Testis (tissue), 2 donors: ENCODE measurements at regions not wholly inside any gene's neighbourhood (a gene's known extent, or its start where the extent isn't known, plus 50 kb on each side); places are given as distances from the start of the nearest gene placed in this dataset.

Experiments used
- DNase-seq: peaks from one replicate; pipeline ENCODE4 v3.0.0-alpha.2; 2019
- H3K27ac ChIP-seq, 2 donors: fragments of 200-600 bp; sonication (generic); one replicate each; pipeline ENCODE4 v1.5.1; 2019
- H3K27me3 ChIP-seq: fragments of 200-600 bp; sonication (generic); one replicate; pipeline ENCODE4 v1.5.1; 2019
- H3K36me3 ChIP-seq: fragments of 200-600 bp; sonication (generic); one replicate; pipeline ENCODE4 v1.5.1; 2017; ENCODE audit warnings: low read depth; ENCODE audit errors: missing control alignments
- H3K4me1 ChIP-seq: fragments of 200-600 bp; sonication (generic); one replicate; pipeline ENCODE4 v1.5.1; 2019
- H3K4me3 ChIP-seq, 2 donors: fragments of 200-600 bp; sonication (generic); one replicate each; pipeline ENCODE4 v1.5.1; 2017 to 2019
- H3K9me3 ChIP-seq: fragments of 200-600 bp; sonication (generic); one replicate; pipeline ENCODE4 v1.5.1; 2017
- POLR2A ChIP-seq: fragments of 450-650 bp; IDR thresholded peaks from one replicate; pipeline ENCODE4 v1.6.1; 2017; ENCODE audit warnings: antibody characterized with exemption, mild to moderate bottlenecking, moderate library complexity
- WGBS, 2 donors: methylation state at CpG; one replicate each; pipeline ENCODE4 v1.1.5; 2018; 5-methylcytosine and 5-hydroxymethylcytosine counted together
- intact Hi-C: fragments of 100-400 bp; cut with DNase I; formaldehyde crosslinking; loops from one replicate; pipeline ENCODE4 v1.15.1; 2023; ENCODE audit warnings: low total_unique reads
- TF ChIP-seq, protein P1 (sequence below), 3 experiments: fragments of 450-650 bp in 2 of 3; fragments of 200-600 bp in 1 of 3; sonication (generic) in 1 of 3; IDR thresholded peaks; one replicate each; pipeline ENCODE4 v1.5.1; 2016 to 2019; ENCODE audit warnings: antibody characterized with exemption in 3 of 3, mild to moderate bottlenecking in 2 of 3, moderate library complexity in 1 of 3

DNA sequence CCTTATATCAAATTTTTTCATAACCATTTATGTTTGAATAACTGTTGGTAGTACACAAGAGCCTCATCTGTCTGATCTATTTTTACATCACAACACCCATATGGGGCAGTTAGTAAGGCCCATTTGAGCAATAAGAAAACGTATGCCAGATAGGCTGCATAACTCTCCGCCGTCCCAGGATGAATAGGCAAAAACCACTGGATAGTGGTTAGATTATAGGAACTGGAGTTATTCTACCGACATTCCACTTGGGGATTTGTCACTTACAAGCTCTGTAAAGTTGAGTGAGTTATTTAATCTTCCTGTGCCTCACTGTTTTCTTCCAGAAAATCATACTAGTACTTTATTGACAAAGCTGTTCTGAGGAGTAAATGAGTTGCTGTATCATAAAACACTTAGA is 881.9 kb downstream of the QKI start:
- WGBS, 2 donors: 92 to 95% methylated on average over 4 of the region's 4 CpGs
- TF ChIP-seq POLR2A: no peak
- TF ChIP-seq, protein P1, sequence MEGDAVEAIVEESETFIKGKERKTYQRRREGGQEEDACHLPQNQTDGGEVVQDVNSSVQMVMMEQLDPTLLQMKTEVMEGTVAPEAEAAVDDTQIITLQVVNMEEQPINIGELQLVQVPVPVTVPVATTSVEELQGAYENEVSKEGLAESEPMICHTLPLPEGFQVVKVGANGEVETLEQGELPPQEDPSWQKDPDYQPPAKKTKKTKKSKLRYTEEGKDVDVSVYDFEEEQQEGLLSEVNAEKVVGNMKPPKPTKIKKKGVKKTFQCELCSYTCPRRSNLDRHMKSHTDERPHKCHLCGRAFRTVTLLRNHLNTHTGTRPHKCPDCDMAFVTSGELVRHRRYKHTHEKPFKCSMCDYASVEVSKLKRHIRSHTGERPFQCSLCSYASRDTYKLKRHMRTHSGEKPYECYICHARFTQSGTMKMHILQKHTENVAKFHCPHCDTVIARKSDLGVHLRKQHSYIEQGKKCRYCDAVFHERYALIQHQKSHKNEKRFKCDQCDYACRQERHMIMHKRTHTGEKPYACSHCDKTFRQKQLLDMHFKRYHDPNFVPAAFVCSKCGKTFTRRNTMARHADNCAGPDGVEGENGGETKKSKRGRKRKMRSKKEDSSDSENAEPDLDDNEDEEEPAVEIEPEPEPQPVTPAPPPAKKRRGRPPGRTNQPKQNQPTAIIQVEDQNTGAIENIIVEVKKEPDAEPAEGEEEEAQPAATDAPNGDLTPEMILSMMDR (IDR thresholded peaks at IDR 0.05): no peak
- DNase-seq: no peak
- Histone ChIP-seq H3K4me3 (no peak overlapping the region), H3K36me3 (no peaks in the 10 kb centered on the region), H3K9me3 (no peaks in the 10 kb centered on the region), H3K27ac (no peak overlapping the region), H3K4me1 (no peaks in the 10 kb centered on the region), H3K27me3 (no peaks in the 10 kb centered on the region)
- intact Hi-C loops: no loop called here

DNA sequence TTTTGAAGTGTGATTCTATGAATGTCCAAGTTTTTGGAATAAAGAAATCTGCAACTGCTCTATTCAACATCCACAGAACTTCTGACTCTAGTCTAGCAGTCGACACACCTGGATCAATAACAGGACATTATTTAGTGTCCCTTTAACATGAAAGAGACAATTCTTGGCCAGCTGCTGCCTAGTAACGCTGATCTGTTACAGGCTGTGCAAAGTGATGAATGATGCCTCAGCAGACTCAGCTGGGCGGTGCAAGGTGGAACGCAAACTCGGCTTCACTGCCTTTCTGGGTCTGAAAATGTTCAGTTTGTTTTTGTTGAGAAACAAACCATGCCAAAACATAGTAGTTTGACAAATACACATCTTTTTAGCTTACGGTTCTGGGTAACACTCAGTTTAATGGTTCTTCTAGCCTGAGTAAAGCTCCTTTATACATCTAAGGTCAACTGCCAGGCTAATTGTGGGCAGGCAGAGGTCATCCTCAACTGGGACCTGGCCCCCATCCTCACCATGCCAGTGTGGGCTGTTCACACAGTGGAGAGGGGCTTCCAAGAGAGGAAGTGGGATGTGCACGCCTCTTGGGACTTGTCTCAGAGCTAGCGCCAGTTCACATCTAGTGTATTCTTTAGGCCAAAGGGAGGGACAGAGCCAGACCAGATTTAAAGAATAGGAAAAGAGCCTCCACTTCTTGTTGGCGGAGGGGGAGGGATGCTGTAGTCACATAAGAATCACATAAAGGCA is 879.7 kb downstream of the QKI start:
- Histone ChIP-seq H3K9me3 (no peaks in the 10 kb centered on the region), H3K4me1 (no peaks in the 10 kb centered on the region), H3K36me3 (no peaks in the 10 kb centered on the region), H3K27me3 (no peaks in the 10 kb centered on the region), H3K4me3 (no peak overlapping the region), H3K27ac (no peak overlapping the region)
- WGBS, 2 donors: 87 to 91% methylated on average over 9 of the region's 9 CpGs
- TF ChIP-seq, protein P1 (IDR thresholded peaks at IDR 0.05): no peak
- no peak for TF ChIP-seq POLR2A
- DNase-seq: no peak
- intact Hi-C loops: no loop called here

DNA sequence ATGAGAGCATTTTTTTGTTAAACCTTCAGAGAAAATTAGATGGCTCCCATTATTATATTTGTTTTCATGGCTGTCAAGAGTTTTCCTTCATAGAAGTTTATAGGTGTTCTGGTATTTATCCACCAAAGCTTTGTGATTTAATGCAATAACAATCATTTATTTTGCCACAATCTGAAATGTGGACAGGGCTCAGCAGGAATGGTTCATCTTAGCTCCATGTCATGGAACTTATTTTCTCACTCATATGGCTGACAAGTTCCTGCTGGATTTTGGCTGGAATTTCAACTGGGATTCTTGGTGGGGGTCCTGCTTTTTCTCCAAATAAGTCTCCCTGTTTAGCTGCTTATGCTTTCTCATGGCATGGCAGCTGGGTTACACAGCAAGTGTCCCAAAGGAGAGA is 876.7 kb downstream of the QKI start:
- Histone ChIP-seq H3K27me3 (no peaks in the 10 kb centered on the region), H3K27ac (no peak overlapping the region), H3K36me3 (no peaks in the 10 kb centered on the region), H3K4me1 (no peaks in the 10 kb centered on the region), H3K9me3 (no peaks in the 10 kb centered on the region), H3K4me3 (no peak overlapping the region)
- intact Hi-C loops: no loop called here
- DNase-seq: no peak
- no peak for TF ChIP-seq POLR2A
- TF ChIP-seq, protein P1 (IDR thresholded peaks at IDR 0.05): no peak

DNA sequence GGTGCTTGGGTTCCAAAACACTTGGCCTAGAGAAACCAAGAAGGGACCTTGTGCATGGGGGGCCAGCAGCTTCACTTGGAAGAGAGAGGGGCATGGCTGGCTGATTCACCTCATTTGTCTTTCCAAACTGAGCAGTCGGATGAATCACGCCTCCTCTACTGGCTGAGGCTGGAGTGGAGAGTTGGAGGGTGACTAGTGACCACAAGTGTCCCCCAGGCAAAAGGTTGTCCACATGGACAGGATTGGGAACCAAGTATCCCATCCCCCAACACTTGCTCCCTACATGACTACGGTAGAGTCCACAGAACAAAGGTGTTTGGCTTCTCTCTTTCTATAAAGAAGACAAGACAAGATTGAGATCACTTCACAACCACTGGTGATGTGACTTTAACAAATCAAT is 875.6 kb downstream of the QKI start:
- no peak overlapping the region for H3K27ac ChIP-seq
- TF ChIP-seq POLR2A: no peak
- TF ChIP-seq, protein P1 (IDR thresholded peaks at IDR 0.05): no peak
- H3K36me3 ChIP-seq: no peaks in the 10 kb centered on the region
- H3K9me3 ChIP-seq: no peaks in the 10 kb centered on the region
- intact Hi-C loops: no loop called here
- WGBS, 2 donors: 94 to 96% methylated on average over 3 of the region's 3 CpGs
- H3K4me3 ChIP-seq: no peak overlapping the region
- DNase-seq: no peak
- no peaks in the 10 kb centered on the region for H3K27me3 ChIP-seq
- H3K4me1 ChIP-seq: no peaks in the 10 kb centered on the region

DNA sequence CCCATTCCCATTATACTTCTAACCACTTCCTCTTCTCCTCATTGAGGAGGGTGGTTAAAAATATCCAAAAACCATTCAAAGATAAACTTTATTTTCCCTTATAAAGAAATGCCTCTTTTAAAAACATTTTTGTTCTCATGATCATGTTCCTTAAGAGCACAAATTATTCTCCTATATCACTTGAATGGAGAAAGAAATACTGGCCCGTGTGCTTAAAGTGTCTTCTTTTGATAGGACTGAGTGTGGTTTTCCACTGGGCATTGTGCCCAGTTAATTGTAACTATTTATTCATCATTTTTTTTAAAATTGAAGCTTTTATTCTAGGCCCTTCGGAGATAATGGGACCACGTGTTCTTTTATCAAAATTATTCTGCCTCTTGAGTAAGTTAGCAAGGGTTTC is 871.5 kb downstream of the QKI start:
- Histone ChIP-seq H3K36me3 (no peaks in the 10 kb centered on the region), H3K27me3 (no peaks in the 10 kb centered on the region), H3K9me3 (no peaks in the 10 kb centered on the region), H3K4me3 (no peak overlapping the region), H3K4me1 (no peaks in the 10 kb centered on the region), H3K27ac (no peak overlapping the region)
- no peak for TF ChIP-seq POLR2A
- TF ChIP-seq, protein P1 (IDR thresholded peaks at IDR 0.05): no peak
- intact Hi-C loops: no loop called here
- DNase-seq: peak; percentile 72
- WGBS, 2 donors: 16 to 35% methylated on average over 3 of the region's 3 CpGs
